Heart right ventricle (tissue), 16 donors: ENCODE measurements at regions not wholly inside any gene's neighbourhood (a gene's known extent, or its start where the extent isn't known, plus 50 kb on each side); places are given as distances from the start of the nearest gene placed in this dataset.
"Not testable (repeated sequence)": the region's sequence is repeated elsewhere in the genome, so short reads cannot be mapped to it uniquely, and the experiment has no call there.

Experiments
- ATAC-seq, 8 donors: fragments of 200-7000 bp; cut with Tn5 transposase; one replicate each; pipeline ENCODE4 v1.9.1; 2020; ENCODE audit warnings: mild to moderate bottlenecking in 8 of 8, moderate library complexity in 8 of 8, moderate number of reproducible peaks in 1 of 8
- DNase-seq, 2 donors: peaks; one replicate each; pipeline ENCODE4 v3.0.0-alpha.2; 2020
- H3K27ac ChIP-seq, 10 donors: fragments of 200-600 bp; sonication (generic) in 2 of 10; one replicate each; pipeline versions ENCODE4 v1.5.0 to v1.8.0; 2020 to 2022; ENCODE audit warnings: mild to moderate bottlenecking in 3 of 10
- H3K27me3 ChIP-seq, 7 donors: fragments of 200-600 bp; one replicate each; pipeline ENCODE4 v1.8.0; 2021 to 2022; ENCODE audit warnings: mild to moderate bottlenecking in 2 of 7
- H3K36me3 ChIP-seq, 9 donors: fragments of 200-600 bp; sonication (generic) in 1 of 9; one replicate each; pipeline versions ENCODE4 v1.5.0 to v1.8.0; 2020 to 2022; ENCODE audit warnings: mild to moderate bottlenecking in 2 of 9
- H3K4me1 ChIP-seq, 9 donors: fragments of 200-600 bp; sonication (generic) in 1 of 9; one replicate each; pipeline versions ENCODE4 v1.5.0 to v1.8.0; 2020 to 2022; ENCODE audit warnings: mild to moderate bottlenecking in 4 of 9
- H3K4me3 ChIP-seq, 10 donors: fragments of 200-600 bp; sonication (generic) in 2 of 10; one replicate each; pipeline versions ENCODE4 v1.5.0 to v1.8.0; 2020 to 2022; ENCODE audit warnings: mild to moderate bottlenecking in 7 of 10, moderate library complexity in 2 of 10
- H3K9me3 ChIP-seq, 11 donors: fragments of 200-600 bp in 10 of 11; sonication (generic) in 2 of 11; one replicate each; pipeline versions ENCODE4 v1.5.0 to v1.8.0; 2013 to 2022; ENCODE audit warnings: mild to moderate bottlenecking in 2 of 11, control low read depth in 1 of 11, moderate library complexity in 1 of 11
- whole genome bisulfite sequencing, 2 donors: extraction: QIAGEN DNeasy Blood & Tissue Kit; methylation state at CpG; one replicate each; pipeline ENCODE4 v1.1.7; 2013; ENCODE audit warnings: inconsistent platforms in 1 of 2; 5-methylcytosine and 5-hydroxymethylcytosine counted together
- intact Hi-C, 10 donors: fragments of 100-400 bp; cut with DNase I; formaldehyde crosslinking; loops; one replicate each; pipeline versions ENCODE4 v1.11.1 to v1.14.2; 2022
- TF ChIP-seq, protein P1 (sequence below), 9 donors: fragments of 200-600 bp; sonication (generic) in 2 of 9; IDR thresholded peaks; one replicate each; pipeline versions ENCODE4 v1.5.0 to v1.8.0; 2021 to 2022; ENCODE audit warnings: antibody characterized with exemption in 9 of 9, mild to moderate bottlenecking in 5 of 9, moderate library complexity in 1 of 9
- donor health status: Arrhythmogenic right ventricular cardiomyopathy.
- donor health status: ischemic (EF 13 %, LVEDD 7.1; RV severe dilation, severe dysfunction).
- donor health status: healthy with polysubstance abuse.
- donor health status: DM: no; HTN: yes; CAD: no.
- donor health status: DM: no; HTN: no; CAD: no.
- donor health status: ischemic (EF 25% LVEDD 6.9; RV normal size, moderate dysfunction).
- donor health status: ischemic (EF 25% LVEDD 5.7; RV mildly dilated, moderate dysfunction).
- donor health status: healthy.
- donor health status: DM: yes; HTN: yes; CAD: no.
- donor health status: Ischemic cardiomyopathy.
- donor health status: ischemic (EF 35%, LVEDD 5.7; RV mildly dilated, moderate dysfunction).
- donor health status: nonischemic (EF 11% LVEDD 7.7; RV severe dilation, severe dysfunction).
- donor health status: DM: yes; HTN: yes; CAD: no.
- donor health status: PGD.
- donor health status: ischemic (EF 29% LVEDD 5.4; RV normal size, mild dysfunction).
- donor health status: nonischemic (EF 23%, LVEDD 6.1; RV moderate dilation, normal function).

DNA sequence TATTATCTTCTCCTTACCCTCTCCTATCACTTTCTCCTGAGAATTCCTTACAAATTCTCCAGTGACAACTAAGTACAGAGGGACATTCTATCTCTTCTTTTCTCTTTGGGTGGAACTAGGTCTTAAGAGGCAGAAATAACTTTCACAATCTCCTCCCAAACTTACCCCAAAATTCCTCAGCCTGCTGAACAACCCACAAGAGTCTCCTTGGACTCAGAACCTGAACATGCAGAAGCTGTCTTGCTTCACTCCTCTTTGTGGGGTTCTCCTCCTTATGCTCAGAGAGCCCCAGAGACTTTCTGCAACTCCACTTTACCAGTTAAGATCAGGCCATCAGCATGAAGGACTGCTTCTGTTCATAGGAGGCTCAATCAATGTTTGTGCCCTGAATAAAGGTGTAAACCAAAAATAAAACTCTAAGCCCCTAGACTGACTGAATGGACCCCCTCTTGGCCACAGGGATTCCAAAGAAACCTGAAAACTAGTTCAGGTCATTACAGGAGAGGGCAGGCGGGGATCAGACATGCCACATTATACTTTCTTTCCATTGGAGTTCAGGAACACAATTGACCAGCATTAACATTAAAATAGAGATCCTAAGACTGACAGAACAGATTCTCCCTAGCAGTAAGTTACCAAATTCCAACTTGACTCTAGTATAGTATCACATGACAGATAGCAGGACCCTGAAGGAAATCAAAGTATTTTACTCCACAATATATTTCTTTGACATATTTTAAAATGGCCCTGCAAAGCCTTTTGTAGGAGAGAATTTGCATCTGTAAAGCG is 179.7 kb upstream of the FBXL17 start:
- Histone ChIP-seq H3K36me3 (no peaks in the 10 kb centered on the region), H3K27me3 (no peaks in the 10 kb centered on the region), H3K9me3 (no peaks in the 10 kb centered on the region), H3K4me3 (no peak overlapping the region), H3K4me1 (peaks cover 0 to 7% (median 0%) of the 10 kb centered on the region in 9 donors), H3K27ac (peak overlapping the region in 4 of 10 donors; percentile 2 to 77 (median 44))
- ATAC-seq = no peak
- DNase-seq = no peak
- TF ChIP-seq, protein P1, sequence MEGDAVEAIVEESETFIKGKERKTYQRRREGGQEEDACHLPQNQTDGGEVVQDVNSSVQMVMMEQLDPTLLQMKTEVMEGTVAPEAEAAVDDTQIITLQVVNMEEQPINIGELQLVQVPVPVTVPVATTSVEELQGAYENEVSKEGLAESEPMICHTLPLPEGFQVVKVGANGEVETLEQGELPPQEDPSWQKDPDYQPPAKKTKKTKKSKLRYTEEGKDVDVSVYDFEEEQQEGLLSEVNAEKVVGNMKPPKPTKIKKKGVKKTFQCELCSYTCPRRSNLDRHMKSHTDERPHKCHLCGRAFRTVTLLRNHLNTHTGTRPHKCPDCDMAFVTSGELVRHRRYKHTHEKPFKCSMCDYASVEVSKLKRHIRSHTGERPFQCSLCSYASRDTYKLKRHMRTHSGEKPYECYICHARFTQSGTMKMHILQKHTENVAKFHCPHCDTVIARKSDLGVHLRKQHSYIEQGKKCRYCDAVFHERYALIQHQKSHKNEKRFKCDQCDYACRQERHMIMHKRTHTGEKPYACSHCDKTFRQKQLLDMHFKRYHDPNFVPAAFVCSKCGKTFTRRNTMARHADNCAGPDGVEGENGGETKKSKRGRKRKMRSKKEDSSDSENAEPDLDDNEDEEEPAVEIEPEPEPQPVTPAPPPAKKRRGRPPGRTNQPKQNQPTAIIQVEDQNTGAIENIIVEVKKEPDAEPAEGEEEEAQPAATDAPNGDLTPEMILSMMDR (IDR thresholded peaks at IDR 0.05) = no peak
- intact Hi-C loops = no loop called here
- 93 to 96% methylated on average over 2 of the region's 2 CpGs for WGBS, 2 donors

DNA sequence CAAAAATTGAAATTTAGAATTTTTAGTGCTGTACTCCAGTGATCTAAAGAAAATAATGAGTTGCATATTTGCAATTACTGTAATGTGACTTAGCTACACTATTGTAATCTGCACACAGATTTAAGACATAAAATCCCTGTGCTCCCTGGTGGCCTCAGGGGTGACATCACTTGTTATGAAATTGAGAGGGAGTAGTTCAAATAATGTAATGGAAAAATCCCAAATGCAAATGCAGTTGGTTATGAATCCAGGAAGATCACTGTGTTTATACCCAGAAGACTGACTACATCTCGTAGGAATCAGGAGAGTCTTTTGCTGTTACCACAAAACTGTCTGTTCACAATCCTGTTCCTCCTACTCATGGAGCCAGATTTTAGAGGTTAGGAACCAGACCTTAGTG is 178.7 kb upstream of the FBXL17 start:
- no peaks in the 10 kb centered on the region for H3K36me3 ChIP-seq
- H3K27me3 ChIP-seq = no peaks in the 10 kb centered on the region
- H3K27ac ChIP-seq = peak overlapping the region in 8 of 10 donors; percentile 2 to 77 (median 58)
- 41 to 47% methylated on average over 1 of the region's 1 CpG for WGBS, 2 donors
- no peak overlapping the region for H3K4me3 ChIP-seq
- ATAC-seq (peak in 7 of 8 donors; percentile 55 to 92 (median 81)), DNase-seq (peak; percentile 13 to 28)
- no peaks in the 10 kb centered on the region for H3K9me3 ChIP-seq
- H3K4me1 ChIP-seq = peaks cover 0 to 7% (median 0%) of the 10 kb centered on the region in 9 donors
- intact Hi-C loops = no loop called here
- TF ChIP-seq, protein P1 (IDR thresholded peaks at IDR 0.05) = no peak

DNA sequence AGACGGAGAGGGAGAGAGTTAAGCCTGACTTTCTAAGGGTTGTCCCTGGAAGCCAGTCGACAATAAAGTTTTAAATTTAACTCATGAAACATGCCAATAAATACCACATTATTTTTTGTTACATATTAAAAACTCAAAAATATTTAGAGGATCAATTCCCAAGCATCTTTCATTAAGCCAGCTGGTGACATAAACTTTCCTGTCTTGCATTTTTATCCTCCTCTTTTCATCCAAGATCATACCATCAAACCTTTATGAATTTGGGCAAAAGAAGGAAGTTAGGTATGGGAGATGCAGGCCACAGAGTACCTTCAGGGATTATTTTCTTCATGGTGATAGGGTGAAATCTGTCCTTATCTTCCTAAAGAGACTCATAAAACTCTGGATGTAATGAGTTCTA is 178.3 kb upstream of the FBXL17 start:
- intact Hi-C loops = no loop called here
- H3K27ac ChIP-seq = peak overlapping the region in 2 of 10 donors; percentile 53 to 75

DNA sequence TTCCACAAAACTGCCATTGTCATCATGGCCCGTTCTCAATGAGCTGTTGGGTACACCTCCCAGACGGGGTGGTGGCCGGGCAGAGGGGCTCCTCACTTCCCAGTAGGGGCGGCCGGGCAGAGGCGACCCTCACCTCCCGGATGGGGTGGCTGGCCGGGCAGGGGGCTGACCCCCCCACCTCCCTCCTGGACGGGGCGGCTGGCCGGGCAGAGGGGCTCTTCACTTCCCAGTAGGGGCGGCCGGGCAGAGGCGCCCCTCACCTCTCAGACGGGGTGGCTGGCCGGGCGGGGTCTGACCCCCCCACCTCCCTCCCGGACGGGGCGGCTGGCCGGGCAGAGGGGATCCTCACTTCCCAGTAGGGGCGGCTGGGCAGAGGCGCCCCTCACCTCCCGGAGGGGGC is 176.9 kb upstream of the FBXL17 start:
- ATAC-seq, H3K36me3 ChIP-seq, H3K27me3 ChIP-seq, DNase-seq, H3K4me3 ChIP-seq, H3K9me3 ChIP-seq, H3K4me1 ChIP-seq, H3K27ac ChIP-seq: not testable (repeated sequence)
- 95 to 98% methylated on average over 13 to 21 of the region's 24 CpGs for WGBS, 2 donors
- intact Hi-C loops = loop anchor here in 1 of 10 donors (5.0 kb wide), 1 partner anchor 557 kb away; no protein-coding TSS in a partner anchor

More for the DNA sequence above, 178.3 kb upstream of the FBXL17 start:
- no peaks in the 10 kb centered on the region for H3K9me3 ChIP-seq
- TF ChIP-seq, protein P1 (IDR thresholded peaks at IDR 0.05) = no peak
- no peak for ATAC-seq
- WGBS, 2 donors = 71 to 77% methylated on average over 2 of the region's 2 CpGs
- DNase-seq = no peak
- H3K4me3 ChIP-seq = no peak overlapping the region
- H3K4me1 ChIP-seq = peaks cover 0 to 7% (median 0%) of the 10 kb centered on the region in 9 donors
- no peaks in the 10 kb centered on the region for H3K36me3 ChIP-seq
- H3K27me3 ChIP-seq = no peaks in the 10 kb centered on the region

DNA sequence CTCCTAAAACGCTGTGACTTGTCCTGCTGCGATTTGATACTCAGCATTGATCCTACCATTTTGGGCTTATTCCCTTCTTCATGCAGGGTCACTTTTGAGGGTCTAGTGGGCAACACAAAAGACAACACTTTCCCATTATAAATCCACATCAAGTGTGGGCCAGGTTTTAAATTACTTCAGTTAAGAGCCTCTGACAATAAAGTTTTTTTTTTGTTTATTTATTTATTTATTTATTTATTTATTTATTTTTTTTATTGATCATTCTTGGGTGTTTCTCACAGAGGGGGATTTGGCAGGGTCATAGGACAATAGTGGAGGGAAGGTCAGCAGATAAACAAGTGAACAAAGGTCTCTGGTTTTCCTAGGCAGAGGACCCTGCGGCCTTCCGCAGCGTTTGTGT is 176.2 kb upstream of the FBXL17 start:
- not testable (repeated sequence) for H3K36me3 ChIP-seq, ATAC-seq, H3K9me3 ChIP-seq, H3K4me1 ChIP-seq, H3K27me3 ChIP-seq, DNase-seq, H3K4me3 ChIP-seq, H3K27ac ChIP-seq
- intact Hi-C loops = loop anchor here in 1 of 10 donors (5.0 kb wide), 1 partner anchor 556 kb away; no protein-coding TSS in a partner anchor
- 92 to 94% methylated on average over 2 of the region's 5 CpGs for WGBS, 2 donors
